CD14-positive monocyte (primary cell): ENCODE measurements at regions not wholly inside any gene's neighbourhood (a gene's known extent, or its start where the extent isn't known, plus 50 kb on each side); places are given as distances from the start of the nearest gene placed in this dataset.
"Not testable (repeated sequence)": the region's sequence is repeated elsewhere in the genome, so short reads cannot be mapped to it uniquely, and the experiment has no call there.

Experiments
- DNase-seq, 3 donors: peaks; one replicate each; pipeline ENCODE4 v3.0.0-alpha.2; 2011 to 2022
- H2AFZ ChIP-seq: 2 replicates; pipeline ENCODE4 v1.6.0; 2012; ENCODE audit warnings: mild to moderate bottlenecking, low read depth, low read length, inconsistent platforms; ENCODE audit not compliant: insufficient read depth, poor library complexity, severe bottlenecking
- H3K27ac ChIP-seq, 2 donors: 1 replicate in 1 of 2; 2 replicates in 1 of 2; pipeline ENCODE4 v1.5.1; 2012 to 2013; ENCODE audit warnings: low read length in 2 of 2, control low read depth in 1 of 2, inconsistent platforms in 1 of 2, low read depth in 1 of 2, mild to moderate bottlenecking in 1 of 2
- H3K27me3 ChIP-seq, 2 donors: one replicate each; pipeline versions ENCODE4 v1.6.0 to v1.6.1; 2011 to 2013; ENCODE audit warnings: low read length in 2 of 2; ENCODE audit not compliant: control insufficient read depth in 2 of 2, insufficient read depth in 2 of 2
- H3K36me3 ChIP-seq, 2 donors: replicated peaks in 1 of 2; 1 replicate in 1 of 2; 2 replicates in 1 of 2; pipeline versions ENCODE4 v1.5.1 to v1.6.1; 2012 to 2013; ENCODE audit warnings: low read length in 2 of 2, control low read depth in 1 of 2, inconsistent platforms in 1 of 2, mild to moderate bottlenecking in 1 of 2; ENCODE audit not compliant: insufficient read depth in 2 of 2, control insufficient read depth in 1 of 2
- H3K4me1 ChIP-seq, 2 donors: 1 replicate in 1 of 2; 2 replicates in 1 of 2; pipeline versions ENCODE4 v1.5.1 to v1.6.1; 2012 to 2013; ENCODE audit warnings: low read length in 2 of 2, control low read depth in 1 of 2, inconsistent platforms in 1 of 2, mild to moderate bottlenecking in 1 of 2, moderate library complexity in 1 of 2; ENCODE audit not compliant: insufficient read depth in 2 of 2, control insufficient read depth in 1 of 2
- H3K4me2 ChIP-seq: replicated peaks from 2 replicates; pipeline ENCODE3; 2012; ENCODE audit warnings: low read length, moderate library complexity, mild to moderate bottlenecking; ENCODE audit not compliant: poor library complexity, severe bottlenecking; ENCODE audit errors: extremely low read depth
- H3K4me3 ChIP-seq, 3 experiments: fragments of 200-600 bp in 1 of 3; sonication (generic) in 1 of 3; replicated peaks in 1 of 3; 1 replicate in 2 of 3; 2 replicates in 1 of 3; pipeline ENCODE4 v1.5.1; 2011 to 2013; ENCODE audit warnings: low read length in 3 of 3, mild to moderate bottlenecking in 3 of 3, control low read depth in 2 of 3, low read depth in 2 of 3, inconsistent platforms in 1 of 3, moderate library complexity in 1 of 3
- H3K79me2 ChIP-seq: 2 replicates; pipeline ENCODE4 v1.6.0; 2012; ENCODE audit warnings: mild to moderate bottlenecking, control low read depth, inconsistent platforms, low read length, moderate library complexity; ENCODE audit not compliant: insufficient read depth
- H3K9ac ChIP-seq: 2 replicates; pipeline ENCODE4 v1.6.0; 2017; ENCODE audit warnings: low read length, mild to moderate bottlenecking; ENCODE audit not compliant: insufficient read depth, poor library complexity, severe bottlenecking
- H3K9me3 ChIP-seq, 2 donors: replicated peaks in 1 of 2; 1 replicate in 1 of 2; 2 replicates in 1 of 2; pipeline versions ENCODE4 v1.5.1 to v1.6.1; 2012 to 2013; ENCODE audit warnings: low read length in 2 of 2, control low read depth in 1 of 2; ENCODE audit not compliant: control insufficient read depth in 1 of 2, insufficient read depth in 1 of 2
- H4K20me1 ChIP-seq: 2 replicates; pipeline ENCODE4 v1.6.0; 2012; ENCODE audit warnings: mild to moderate bottlenecking, low read length, control low read depth, moderate library complexity; ENCODE audit not compliant: insufficient read depth
- H3K27ac Mint-ChIP-seq, 7 donors: one replicate each; pipeline ENCODE4 v1.8.0; 2020; ENCODE audit warnings: mild to moderate bottlenecking in 7 of 7, mixed read lengths in 7 of 7, moderate library complexity in 6 of 7, inconsistent platforms in 2 of 7
- H3K27me3 Mint-ChIP-seq, 3 donors: one replicate each; pipeline ENCODE4 v1.8.0; 2021 to 2022; ENCODE audit warnings: low read depth in 3 of 3, mild to moderate bottlenecking in 3 of 3, mixed read lengths in 3 of 3, moderate library complexity in 3 of 3, inconsistent platforms in 1 of 3
- H3K36me3 Mint-ChIP-seq, 2 donors: one replicate each; pipeline ENCODE4 v1.8.0; 2020; ENCODE audit warnings: mixed read lengths in 2 of 2, inconsistent platforms in 1 of 2, mild to moderate bottlenecking in 1 of 2
- H3K4me1 Mint-ChIP-seq: one replicate; pipeline ENCODE4 v1.8.0; 2020; ENCODE audit warnings: mild to moderate bottlenecking, mixed read lengths
- H3K4me3 Mint-ChIP-seq, 2 donors: one replicate each; pipeline ENCODE4 v1.8.0; 2020; ENCODE audit warnings: mild to moderate bottlenecking in 2 of 2, mixed read lengths in 2 of 2, moderate library complexity in 1 of 2
- H3K9me3 Mint-ChIP-seq, 7 donors: one replicate each; pipeline ENCODE4 v1.8.0; 2020 to 2022; ENCODE audit warnings: mixed read lengths in 7 of 7, mild to moderate bottlenecking in 6 of 7, moderate library complexity in 6 of 7, inconsistent platforms in 2 of 7
- CTCF ChIP-seq: fragments of 200-600 bp; IDR thresholded peaks from one replicate; pipeline ENCODE4 v1.8.0; 2022; ENCODE audit warnings: antibody characterized with exemption, mild to moderate bottlenecking
- WGBS: methylation state at CpG from one replicate; pipeline ENCODE4 v1.1.5; 2013; ENCODE audit warnings: missing lambda C conversion rate; ENCODE audit not compliant: insufficient coverage; 5-methylcytosine and 5-hydroxymethylcytosine counted together
- intact Hi-C, 2 donors: fragments of 100-400 bp; cut with micrococcal nuclease; formaldehyde crosslinking; loops; one replicate each; pipeline versions ENCODE4 v1.15.0 to v1.15.1; 2023

GRCh38 chr13:87186647-87187046 is 484.5 kb upstream of the SLITRK5 start:
- H3K36me3 ChIP-seq, H2AFZ ChIP-seq, H3K27ac ChIP-seq, H3K4me2 ChIP-seq, H3K4me3 ChIP-seq, H4K20me1 ChIP-seq, H3K27ac Mint-ChIP-seq, intact Hi-C loops, H3K4me1 ChIP-seq, H3K27me3 Mint-ChIP-seq, DNase-seq, H3K9me3 ChIP-seq, H3K9ac ChIP-seq, H3K4me3 Mint-ChIP-seq, H3K79me2 ChIP-seq, H3K4me1 Mint-ChIP-seq, H3K27me3 ChIP-seq, H3K36me3 Mint-ChIP-seq: not testable (repeated sequence)
- H3K9me3 Mint-ChIP-seq, result peaks cover 4 to 21% (median 14%) of the 10 kb centered on the region in 7 donors
- WGBS, result 86% methylated on average over 3 of the region's 4 CpGs

GRCh38 chr13:87191485-87191884 is 479.7 kb upstream of the SLITRK5 start:
- H2AFZ ChIP-seq, DNase-seq, H3K4me1 Mint-ChIP-seq, H3K27ac ChIP-seq, H3K27me3 ChIP-seq, intact Hi-C loops, H3K4me3 Mint-ChIP-seq, H3K79me2 ChIP-seq, H3K9ac ChIP-seq, H4K20me1 ChIP-seq, H3K4me2 ChIP-seq, H3K9me3 ChIP-seq, H3K36me3 Mint-ChIP-seq, H3K36me3 ChIP-seq, H3K27ac Mint-ChIP-seq, H3K4me3 ChIP-seq, H3K4me1 ChIP-seq, H3K27me3 Mint-ChIP-seq: not testable (repeated sequence)
- H3K9me3 Mint-ChIP-seq, result peaks cover 4 to 16% (median 12%) of the 10 kb centered on the region in 7 donors
- WGBS, result 92% methylated on average over 6 of the region's 8 CpGs

GRCh38 chr13:87198371-87198770 is 472.8 kb upstream of the SLITRK5 start:
- H3K4me1 ChIP-seq, result no peaks in the 10 kb centered on the region
- TF ChIP-seq CTCF, result no peak
- no peak overlapping the region for H3K9ac ChIP-seq
- no peaks in the 10 kb centered on the region for H4K20me1 ChIP-seq
- intact Hi-C loops, result no loop called here
- Mint-ChIP-seq H3K9me3 (peaks cover 0 to 2% (median 0%) of the 10 kb centered on the region in 7 donors), H3K4me3 (no peak overlapping the region), H3K27ac (no peak overlapping the region), H3K4me1 (no peaks in the 10 kb centered on the region), H3K27me3 (no peaks in the 10 kb centered on the region), H3K36me3 (no peaks in the 10 kb centered on the region)
- no peak overlapping the region for H2AFZ ChIP-seq
- 90% methylated on average over 1 of the region's 3 CpGs for WGBS
- no peak for DNase-seq
- H3K79me2 ChIP-seq, result no peaks in the 10 kb centered on the region
- peaks cover 0 to 4% of the 10 kb centered on the region in 2 donors for H3K9me3 ChIP-seq
- H3K27ac ChIP-seq, result no peak overlapping the region
- H3K4me3 ChIP-seq, result no peak overlapping the region
- no peaks in the 10 kb centered on the region for H3K36me3 ChIP-seq
- no peak overlapping the region for H3K4me2 ChIP-seq
- no peaks in the 10 kb centered on the region for H3K27me3 ChIP-seq
